GM18520 (cell line): ENCODE measurements at regions not wholly inside any gene's neighbourhood (a gene's known extent, or its start where the extent isn't known, plus 50 kb on each side); places are given as distances from the start of the nearest gene placed in this dataset.

Experiments used
- ATAC-seq: cut with Tn5 transposase; IDR thresholded peaks from one replicate; pipeline ENCODE4 v1.9.1; 2021; ENCODE audit not compliant: unreplicated experiment

GRCh38 chr14:44309331-44309730, 197.8 kb downstream of the FSCB start:
- no peak for ATAC-seq

GRCh38 chr14:44300916-44301315, 206.2 kb downstream of the FSCB start:
- no peak for ATAC-seq

- no peak for ATAC-seq
Observed at GRCh38 chr14:44297437-44297836, 209.6 kb downstream of the FSCB start.

DNA sequence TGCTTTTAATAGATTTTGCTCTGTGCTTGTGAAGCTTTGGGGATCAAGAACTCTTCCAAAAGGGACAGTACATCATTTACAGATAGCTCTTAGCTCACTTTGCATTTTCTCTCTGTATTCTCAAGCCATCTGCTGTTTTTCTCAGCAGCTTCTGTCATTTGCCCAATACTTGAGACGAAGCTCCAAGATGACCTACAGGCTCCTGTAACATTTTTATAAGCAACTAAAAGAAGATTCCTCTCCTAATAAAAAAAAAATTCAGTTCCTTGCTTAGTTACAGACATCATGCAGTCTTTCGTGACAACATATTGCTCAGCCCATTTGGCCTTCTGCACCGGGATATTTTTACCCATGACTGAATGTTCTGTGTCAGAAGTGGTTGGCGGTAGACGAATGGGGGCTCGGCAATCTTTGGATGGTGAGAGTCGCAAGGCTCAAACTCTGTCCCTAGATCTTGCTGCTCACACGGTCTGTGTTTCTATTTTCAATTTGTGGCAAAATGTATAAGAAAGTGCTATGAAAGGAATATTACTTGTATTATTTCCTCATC, 215.6 kb downstream of the FSCB start:
- no peak for ATAC-seq

DNA sequence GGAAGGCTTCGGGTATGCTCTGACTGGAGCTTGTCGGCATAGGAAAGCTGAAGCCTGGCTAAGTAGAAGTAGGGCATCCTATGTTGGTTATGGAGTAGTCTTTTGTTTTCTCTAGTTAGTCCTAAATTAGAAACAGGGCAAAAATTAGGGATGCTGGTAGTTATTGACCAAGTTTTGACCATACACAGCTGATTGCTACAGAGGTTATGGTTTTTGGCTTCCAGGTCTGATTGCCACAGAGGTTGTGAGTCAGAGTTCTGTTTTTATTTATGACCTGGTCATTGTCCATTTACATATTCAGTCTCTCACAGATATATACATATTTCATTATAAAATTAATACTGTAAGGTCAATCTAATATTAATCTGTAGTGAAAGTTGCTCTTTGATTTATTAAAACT, 219.2 kb downstream of the FSCB start:
- ATAC-seq = no peak

DNA sequence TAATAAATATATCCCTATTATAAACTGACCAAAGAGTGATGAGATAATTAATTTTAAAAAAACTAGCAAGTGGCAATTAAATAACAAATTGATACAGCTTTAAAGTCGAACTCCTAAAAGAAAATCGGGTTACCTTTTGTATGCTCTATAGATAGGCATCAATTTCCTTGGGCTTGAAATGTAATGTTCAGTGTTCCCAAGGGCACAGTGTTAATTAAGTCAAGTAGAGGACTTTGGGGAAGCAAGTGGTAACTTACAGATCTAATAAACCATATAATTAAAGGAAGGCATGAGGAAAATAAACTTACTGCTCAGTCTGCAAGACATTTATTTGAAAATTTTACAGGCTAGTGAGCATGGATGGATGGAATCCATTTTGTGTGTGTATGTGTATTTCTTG, 220.9 kb downstream of the FSCB start:
- no peak for ATAC-seq

GRCh38 chr14:44283836-44284235, 223.2 kb downstream of the FSCB start:
- ATAC-seq = no peak

- ATAC-seq = no peak
Observed at GRCh38 chr14:44279357-44279756, 227.7 kb downstream of the FSCB start.

DNA sequence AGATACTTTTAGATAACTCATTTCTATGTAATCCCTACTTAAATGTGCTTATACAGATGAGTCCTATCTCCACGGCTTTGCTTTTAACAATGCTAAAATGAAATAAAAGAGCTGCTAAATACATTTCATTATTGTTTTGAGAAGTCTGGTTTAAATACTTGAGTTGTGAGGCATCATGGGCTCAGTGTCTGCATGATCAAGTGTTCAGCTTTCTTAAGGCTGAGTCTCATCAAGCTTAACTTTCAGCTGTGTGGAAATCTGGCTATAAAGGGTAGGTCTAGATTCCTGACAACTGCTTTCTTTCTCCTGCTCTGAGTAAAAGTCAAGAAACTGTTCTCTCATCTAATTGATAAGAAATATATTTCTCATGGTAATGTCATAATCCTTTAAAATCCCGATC, 235.4 kb downstream of the FSCB start:
- ATAC-seq = no peak

- ATAC-seq = no peak
Observed at GRCh38 chr14:44271006-44271405, 236.1 kb downstream of the FSCB start.

DNA sequence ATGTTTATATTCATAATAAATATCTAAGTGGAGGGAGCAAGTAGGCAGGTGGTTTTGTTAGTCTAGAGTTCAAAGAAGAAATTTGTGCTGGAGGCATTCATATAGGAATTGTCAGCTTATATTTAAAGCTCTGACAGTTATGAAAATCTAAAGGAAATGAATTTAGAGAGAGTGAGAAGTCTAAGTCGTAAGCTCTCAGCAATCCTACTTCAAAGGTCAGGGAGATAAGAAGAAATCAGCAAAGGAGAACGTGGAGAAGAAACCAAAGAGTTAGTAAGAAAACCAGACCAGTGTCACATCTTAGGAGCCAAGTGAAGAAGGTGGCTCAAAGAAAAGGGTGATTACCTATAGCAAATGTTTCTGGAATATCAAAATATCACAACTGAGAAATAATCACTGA, 241.8 kb downstream of the FSCB start:
- no peak for ATAC-seq

DNA sequence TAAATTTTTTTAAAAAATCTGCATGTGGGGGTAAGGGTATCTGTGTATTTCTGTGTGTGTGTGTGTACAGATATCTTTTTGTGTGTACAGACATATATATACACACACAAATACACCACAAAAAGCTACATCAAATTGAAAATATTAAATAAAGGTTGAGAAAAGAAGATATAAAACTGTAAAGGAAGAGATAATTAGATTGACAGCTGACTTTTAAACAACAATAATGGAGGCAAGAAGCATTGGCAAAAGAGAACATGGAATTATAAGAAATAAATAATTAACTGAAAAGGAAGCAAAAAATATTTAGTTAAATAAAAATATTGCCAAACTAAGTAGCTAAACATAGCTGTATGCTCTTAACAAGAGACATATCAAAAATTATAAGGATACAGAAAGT, 291.4 kb downstream of the FSCB start:
- ATAC-seq = no peak

DNA sequence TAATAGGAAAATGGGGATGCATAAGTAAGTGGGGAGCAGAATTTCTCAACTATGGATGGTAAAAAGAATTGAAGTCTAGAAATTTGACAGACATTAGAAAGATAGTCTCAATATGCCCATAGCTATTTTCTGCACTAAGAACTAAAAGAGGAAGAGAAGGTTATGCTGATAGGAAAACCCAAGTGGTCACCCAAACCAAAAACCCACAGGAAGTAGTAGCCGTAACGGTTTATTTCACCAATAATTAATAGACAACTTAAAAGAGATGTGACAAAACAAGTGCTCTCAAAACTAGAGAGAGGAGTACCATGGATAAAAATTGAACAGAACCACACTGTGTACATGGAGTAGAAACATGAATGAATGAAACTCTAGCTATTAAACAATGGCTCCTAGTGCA, 295.4 kb downstream of the FSCB start:
- no peak for ATAC-seq

DNA sequence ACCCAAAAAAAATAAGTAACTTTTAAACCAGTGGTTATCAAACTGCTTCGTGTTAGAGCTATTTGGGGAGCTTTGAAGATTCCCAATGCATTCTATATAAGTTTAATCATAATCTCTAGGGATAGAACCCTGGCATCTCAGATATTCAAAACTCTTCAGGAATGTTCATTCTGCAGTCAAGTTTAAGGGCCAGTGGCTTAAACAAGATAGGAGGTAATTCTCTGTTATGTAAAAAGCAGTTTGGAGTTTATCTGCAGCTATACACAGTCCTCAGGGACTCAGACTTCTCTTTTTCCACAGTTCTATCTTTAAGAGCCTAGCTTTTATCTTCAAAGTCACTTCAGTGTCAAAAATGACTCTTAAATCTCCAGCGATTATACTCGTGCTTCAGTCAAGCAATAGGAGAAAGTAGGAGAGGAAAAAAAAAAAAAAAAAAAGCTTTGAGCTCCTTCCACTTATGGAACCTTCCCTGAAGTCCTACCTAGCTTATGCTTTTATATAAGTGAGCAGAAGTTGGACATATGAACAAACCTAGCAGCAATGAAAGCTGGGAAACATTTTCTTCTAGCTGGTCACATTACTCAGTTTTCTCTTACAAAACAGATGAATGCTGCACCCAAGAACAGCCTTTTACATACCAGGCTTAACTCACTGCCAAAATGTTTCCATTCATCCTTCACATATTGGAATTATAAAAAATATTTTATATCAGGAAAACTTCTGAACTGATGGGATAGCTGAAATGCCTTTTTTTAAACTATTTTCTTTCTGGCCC, 302.8 kb downstream of the FSCB start:
- ATAC-seq = no peak

- ATAC-seq = no peak
Observed at GRCh38 chr14:44180975-44181374, 326.1 kb downstream of the FSCB start.

- ATAC-seq = no peak
Observed at GRCh38 chr14:44170556-44170955, 336.5 kb downstream of the FSCB start.

GRCh38 chr14:44170101-44170500, 337.0 kb downstream of the FSCB start:
- ATAC-seq = no peak

GRCh38 chr14:44168566-44168965, 338.5 kb downstream of the FSCB start:
- no peak for ATAC-seq

DNA sequence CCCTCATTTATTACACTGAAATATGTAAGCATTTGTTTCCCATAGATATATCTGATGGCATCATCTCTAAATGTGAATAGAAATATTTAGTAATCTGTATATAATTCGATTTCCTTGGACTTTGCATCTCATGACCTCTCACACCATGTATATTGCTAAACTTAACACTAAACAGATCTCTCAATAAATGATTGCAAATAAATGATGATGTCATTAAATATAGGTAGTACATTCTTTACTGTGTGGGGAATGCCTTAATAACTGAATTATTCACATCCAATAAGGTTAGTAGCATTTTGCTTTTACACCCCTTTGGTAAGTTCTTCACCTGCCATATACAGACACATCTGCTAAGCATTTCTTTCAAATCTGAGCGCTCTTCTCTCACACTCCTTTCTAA, 340.5 kb downstream of the FSCB start:
- no peak for ATAC-seq

DNA sequence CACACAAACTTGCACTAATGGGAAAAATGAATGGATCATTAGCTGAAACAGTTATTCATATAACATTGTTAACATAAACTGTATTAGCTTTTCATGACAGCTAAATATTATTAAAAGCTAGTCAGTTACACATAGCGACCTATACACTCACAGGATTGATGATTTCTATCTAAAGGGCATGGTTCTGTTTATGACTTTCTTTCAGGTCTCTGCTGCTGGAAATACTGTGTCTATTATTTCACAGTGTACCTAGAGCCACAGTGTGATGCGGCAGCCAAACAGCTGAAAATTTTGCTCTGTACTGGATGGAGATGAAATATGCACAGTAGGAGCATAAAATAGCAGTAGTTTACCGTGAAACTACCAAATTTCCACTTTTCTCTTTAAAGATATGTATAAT, 341.1 kb downstream of the FSCB start:
- no peak for ATAC-seq

GRCh38 chr14:44165286-44165685, 341.8 kb downstream of the FSCB start:
- ATAC-seq = no peak

- no peak for ATAC-seq
Observed at GRCh38 chr14:44163946-44164345, 343.1 kb downstream of the FSCB start.

DNA sequence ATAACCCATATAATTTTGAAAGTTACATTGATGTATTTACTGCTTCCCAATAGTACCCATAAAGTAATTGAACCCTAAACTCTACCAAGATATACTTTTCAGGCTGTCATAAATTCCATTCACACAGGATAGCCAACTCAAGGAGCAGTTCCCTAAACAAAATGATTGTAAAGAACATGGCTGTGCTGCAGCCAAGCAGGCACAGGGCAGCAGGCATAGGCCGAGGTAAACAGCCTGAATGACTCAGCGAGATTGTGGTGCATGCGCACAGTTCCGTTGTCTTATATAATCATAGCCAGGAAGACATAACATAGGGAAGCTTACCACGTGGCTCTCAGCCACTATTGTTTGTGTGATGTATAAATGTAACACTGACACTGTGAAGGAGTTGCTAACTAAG, 344.9 kb downstream of the FSCB start:
- ATAC-seq = no peak
